Right lobe of liver (tissue), 4 donors: ENCODE measurements at regions not wholly inside any gene's neighbourhood (a gene's known extent, or its start where the extent isn't known, plus 50 kb on each side); places are given as distances from the start of the nearest gene placed in this dataset.

ENCODE experiments used
- CTCF ChIP-seq, 4 donors: fragments of 200-600 bp in 3 of 4; fragments of 450-650 bp in 1 of 4; IDR thresholded peaks; one replicate each; pipeline versions ENCODE4 v1.5.1 to v1.8.0; 2016 to 2022; ENCODE audit warnings: antibody characterized with exemption in 4 of 4, mild to moderate bottlenecking in 2 of 4
- POLR2A ChIP-seq: fragments of 450-650 bp; IDR thresholded peaks from one replicate; pipeline ENCODE4 v1.6.1; 2017; ENCODE audit warnings: antibody characterized with exemption, mild to moderate bottlenecking
- donor health status: DM: no; HTN: no; CAD: no.
- donor health status: DM: no; HTN: no; CAD: no.
- donor health status: DM: no; HTN: yes; CAD: no.

GRCh38 chr5:60183881-60184280, 290.4 kb upstream of the PDE4D start:
- TF ChIP-seq CTCF (IDR thresholded peaks at IDR 0.05) = no peak
- no peak for TF ChIP-seq POLR2A
